K562 (cell line): ENCODE measurements at regions not wholly inside any gene's neighbourhood (a gene's known extent, or its start where the extent isn't known, plus 50 kb on each side); places are given as distances from the start of the nearest gene placed in this dataset.

Source experiments
- ATAC-seq: fragments of 200-7000 bp; cut with Tn5 transposase; 3 replicates; pipeline ENCODE4 v1.9.1; 2020; ENCODE audit warnings: moderate library complexity
- BruUV-seq: library from RNA; stranded (reverse); fragments of 400-500 nt; replicated peaks from 2 replicates; lab custom pipeline; 2021; lab: Mats Ljungman, UMichigan
- CTCF ChIA-PET: fragments of 300-600 bp; formaldehyde crosslinking; extraction: SDS; loops from one replicate; lab custom pipeline; 2021; ENCODE audit warnings: low intra/inter-chr PET ratio; lab: Yijun Ruan, JAX
- POLR2A ChIA-PET: fragments of 300-600, 350-650 bp; sonication (Branson Sonifier 250); formaldehyde crosslinking; extraction: SDS; loops from one replicate; lab custom pipeline; 2021; ENCODE audit warnings: antibody characterized with exemption, inconsistent platforms; lab: Yijun Ruan, JAX
- DNase-seq, 4 experiments: peaks; one replicate each; pipeline versions ENCODE4 v3.0.0 to v3.0.0-alpha.2; 2011 to 2018; ENCODE audit warnings: low spot score in 3 of 4, mixed read lengths in 3 of 4; ENCODE audit errors: extremely low read depth in 1 of 4
- FAIRE-seq: peaks from 2 replicates; lab custom pipeline; 2011; peaks lifted over from hg19 to GRCh38; lab: Jason Lieb, UNC
- H2AFZ ChIP-seq: 2 replicates; pipeline ENCODE4 v1.6.0; 2011; ENCODE audit warnings: low read depth, low read length, control low read depth, inconsistent platforms
- H3K27ac ChIP-seq: fragments of 200-600 bp; 3 replicates; pipeline ENCODE4 v1.8.0; 2011; ENCODE audit warnings: low read depth, mild to moderate bottlenecking, control low read depth, inconsistent platforms, low read length, moderate library complexity, mixed read lengths; ENCODE audit errors: extremely low read depth
- H3K27me3 ChIP-seq, 2 experiments: fragments of 300-600 bp in 1 of 2; 2 replicates in 1 of 2; 3 replicates in 1 of 2; pipeline versions ENCODE4 v1.6.0 to v1.8.0; 2011; ENCODE audit warnings: inconsistent platforms in 2 of 2, low read length in 2 of 2, mild to moderate bottlenecking in 1 of 2, mixed read lengths in 1 of 2, moderate library complexity in 1 of 2; ENCODE audit not compliant: control insufficient read depth in 2 of 2, insufficient read depth in 2 of 2
- H3K36me3 ChIP-seq: fragments of 300-600 bp; 3 replicates; pipeline ENCODE4 v1.8.0; 2011; ENCODE audit warnings: mild to moderate bottlenecking, low read length, inconsistent platforms; ENCODE audit not compliant: control insufficient read depth, insufficient read depth
- H3K4me1 ChIP-seq, 2 experiments: fragments of 200-600 bp in 1 of 2; replicated peaks in 1 of 2; 2 replicates in 1 of 2; 3 replicates in 1 of 2; pipeline versions ENCODE4 v1.5.1 to v1.8.0; 2011; ENCODE audit warnings: inconsistent platforms in 2 of 2, low read length in 2 of 2, mild to moderate bottlenecking in 1 of 2, mixed read lengths in 1 of 2, moderate library complexity in 1 of 2; ENCODE audit not compliant: control insufficient read depth in 2 of 2, insufficient read depth in 2 of 2
- H3K4me2 ChIP-seq: 2 replicates; pipeline ENCODE4 v1.6.1; 2011; ENCODE audit warnings: low read length, control low read depth, inconsistent platforms, mixed read lengths; ENCODE audit not compliant: insufficient read depth
- H3K4me3 ChIP-seq: fragments of 200-600 bp; sonication (generic), shearing (Covaris generic); 2 replicates; pipeline ENCODE4 v1.5.1; 2016; ENCODE audit warnings: control low read depth, inconsistent platforms
- H3K79me2 ChIP-seq: fragments of 200-600 bp; 3 replicates; pipeline ENCODE4 v1.8.0; 2011; ENCODE audit warnings: low read length, inconsistent platforms; ENCODE audit not compliant: control insufficient read depth, insufficient read depth
- H3K9ac ChIP-seq, 2 experiments: 2 replicates each; pipeline versions ENCODE4 v1.6.0 to v1.6.1; 2011; ENCODE audit warnings: low read depth in 2 of 2, low read length in 2 of 2, control low read depth in 1 of 2, inconsistent platforms in 1 of 2, mild to moderate bottlenecking in 1 of 2, mixed read lengths in 1 of 2; ENCODE audit not compliant: insufficient read depth in 1 of 2
- H3K9me1 ChIP-seq: one replicate; pipeline ENCODE4 v1.6.0; 2011; ENCODE audit warnings: inconsistent platforms, mild to moderate bottlenecking, low read length, moderate library complexity; ENCODE audit not compliant: control insufficient read depth, insufficient read depth
- H3K9me3 ChIP-seq: replicated peaks from 2 replicates; pipeline ENCODE4 v1.5.1; 2011; ENCODE audit warnings: low read depth, low read length, inconsistent platforms; ENCODE audit not compliant: control insufficient read depth, insufficient read depth
- H4K20me1 ChIP-seq: replicated peaks from 2 replicates; pipeline ENCODE4 v1.6.1; 2011; ENCODE audit warnings: low read length, inconsistent platforms, mixed read lengths; ENCODE audit not compliant: control insufficient read depth, insufficient read depth
- CLOCK ChIP-seq: fragments of 250-450 bp; sonication (Bioruptor Pico); IDR thresholded peaks from 2 replicates; pipeline ENCODE4 v1.4.0; 2020; ENCODE audit warnings: mild to moderate bottlenecking, moderate library complexity, borderline replicate concordance
- MECOM ChIP-seq: fragments of 250-450 bp; sonication (Bioruptor Pico); IDR thresholded peaks from 2 replicates; pipeline ENCODE4 v1.8.0; 2022; ENCODE audit warnings: inconsistent platforms
- ZMIZ1 ChIP-seq, 2 experiments: fragments of 150-350 bp in 1 of 2; IDR thresholded peaks; 2 replicates each; pipeline ENCODE4 v1.6.1; 2012 to 2016; ENCODE audit warnings: low read depth in 2 of 2, low read length in 2 of 2, mild to moderate bottlenecking in 1 of 2, moderate library complexity in 1 of 2
- ZNF143 ChIP-seq: sonication (generic); formaldehyde crosslinking; IDR thresholded peaks from 2 replicates; pipeline ENCODE4 v1.9.0; 2022; ENCODE audit warnings: mild to moderate bottlenecking, missing genetic modification reagents
- WGBS: fragments of 100-300 bp; shearing (Covaris generic); methylation state at CpG from one replicate; pipeline ENCODE4 v1.1.6; 2016; ENCODE audit warnings: low coverage, mixed read lengths; ENCODE audit not compliant: insufficient coverage; ENCODE audit errors: missing lambda C conversion rate; 5-methylcytosine and 5-hydroxymethylcytosine counted together
- in situ Hi-C: fragments of 300-500 bp; cut with MboI; formaldehyde crosslinking; loops from 4 replicates; pipeline ENCODE4 v1.15.0; 2018; ENCODE audit warnings: inconsistent platforms, mixed read lengths
- intact Hi-C: fragments of 100-400 bp; cut with micrococcal nuclease; formaldehyde crosslinking; loops from 2 replicates; pipeline ENCODE4 v1.14.2; 2022

GRCh38 chr4:162245051-162245450, 81.3 kb upstream of the FSTL5 start:
- Histone ChIP-seq H3K36me3 (no peaks in the 10 kb centered on the region), H3K9me1 (no peaks in the 10 kb centered on the region), H3K4me3 (no peak overlapping the region), H3K27ac (no peak overlapping the region), H3K4me1 (no peaks in the 10 kb centered on the region), H3K9me3 (no peaks in the 10 kb centered on the region), H3K79me2 (no peaks in the 10 kb centered on the region), H3K4me2 (no peak overlapping the region), H3K27me3 (no peaks in the 10 kb centered on the region), H3K9ac (no peak overlapping the region), H2AFZ (no peak overlapping the region), H4K20me1 (no peaks in the 10 kb centered on the region)
- ChIA-PET CTCF (no interaction called here), POLR2A (no interaction called here)
- DNase-seq (no peak), FAIRE-seq (no peak), ATAC-seq (no peak)
- in situ Hi-C loops (no loop called here), intact Hi-C loops (no loop called here)
- no peak for TF ChIP-seq ZMIZ1 (IDR thresholded peaks at IDR 0.05; ENCODE audit: low read depth in 2 of 2, low read length in 2 of 2)
- TF ChIP-seq CLOCK (CRISPR knock-in tag) = no peak
- TF ChIP-seq MECOM (CRISPR knock-in tag) = no peak
- TF ChIP-seq ZNF143 (CRISPR knock-in tag) = no peak
- no TSS peak for BruUV-seq
- 0% methylated on average over 3 of the region's 4 CpGs for WGBS
